HL-60 (cell line): ENCODE measurements at regions not wholly inside any gene's neighbourhood (a gene's known extent, or its start where the extent isn't known, plus 50 kb on each side); places are given as distances from the start of the nearest gene placed in this dataset.
A peak's percentile ranks its signal among the peaks of the same experiment; 100 is the strongest.

Experiments
- DNase-seq, 2 experiments: peaks; one replicate each; pipeline ENCODE4 v3.0.0-alpha.2; 2010 to 2020; ENCODE audit warnings: low read depth in 1 of 2, low spot score in 1 of 2
- H3K27ac ChIP-seq: fragments of 250-450 bp; sonication (Bioruptor Pico); replicated peaks from 2 replicates; pipeline ENCODE4 v1.5.1; 2020; ENCODE audit warnings: mild to moderate bottlenecking, moderate library complexity
- H3K27me3 ChIP-seq: fragments of 250-450 bp; sonication (Bioruptor Pico); 2 replicates; pipeline ENCODE4 v1.5.1; 2021; ENCODE audit warnings: mild to moderate bottlenecking, moderate library complexity; ENCODE audit not compliant: insufficient read depth, poor library complexity, severe bottlenecking
- H3K4me3 ChIP-seq: replicated peaks from 2 replicates; pipeline ENCODE4 v1.5.1; 2011; ENCODE audit warnings: mild to moderate bottlenecking, control low read depth, low read length; ENCODE audit not compliant: insufficient read depth
- CTCF ChIP-seq: IDR thresholded peaks from one replicate; pipeline ENCODE4 v1.5.1; 2011; ENCODE audit warnings: low read length, control low read depth, inconsistent platforms; ENCODE audit not compliant: insufficient read depth
- GABPA ChIP-seq: IDR thresholded peaks from 2 replicates; pipeline ENCODE4 v1.6.1; 2012; ENCODE audit warnings: low read depth
- POLR2AphosphoS5 ChIP-seq: IDR thresholded peaks from 2 replicates; pipeline ENCODE4 v1.6.1; 2012; ENCODE audit warnings: low read depth
- REST ChIP-seq: IDR thresholded peaks from 2 replicates; pipeline ENCODE4 v1.6.1; 2012; ENCODE audit warnings: low read depth; ENCODE audit not compliant: insufficient replicate concordance
- SPI1 ChIP-seq: IDR thresholded peaks from 2 replicates; pipeline ENCODE4 v1.6.1; 2012; ENCODE audit warnings: low read depth, mild to moderate bottlenecking, borderline replicate concordance

GRCh38 chr2:117273009-117273671 is 541.4 kb upstream of the DDX18 start:
- no peak overlapping the region for H3K27ac ChIP-seq
- no peak for DNase-seq
- H3K27me3 ChIP-seq, result no peaks in the 10 kb centered on the region
- TF ChIP-seq GABPA (no peak), POLR2AphosphoS5 (no peak), CTCF (no peak), SPI1 (no peak)
- no peak overlapping the region for H3K4me3 ChIP-seq

GRCh38 chr2:117293012-117293411 is 521.5 kb upstream of the DDX18 start:
- DNase-seq, result no peak
- Histone ChIP-seq H3K27ac (no peak overlapping the region), H3K4me3 (no peak overlapping the region), H3K27me3 (no peaks in the 10 kb centered on the region)
- no peak for TF ChIP-seq CTCF
- TF ChIP-seq GABPA, result no peak
- no peak for TF ChIP-seq SPI1
- no peak for TF ChIP-seq POLR2AphosphoS5

- Histone ChIP-seq H3K27me3 (no peaks in the 10 kb centered on the region), H3K4me3 (no peak overlapping the region), H3K27ac (no peak overlapping the region)
- no peak for DNase-seq
- no peak for TF ChIP-seq SPI1
These were observed 515.0 kb upstream of the DDX18 start for GRCh38 chr2:117299451-117299850.

- DNase-seq, result peak in 1 of 2 experiments; percentile 4
These were observed 505.4 kb upstream of the DDX18 start for GRCh38 chr2:117308861-117309770.

More at GRCh38 chr2:117308861-117309770, 505.4 kb upstream of the DDX18 start:
- Histone ChIP-seq H3K27me3 (no peaks in the 10 kb centered on the region), H3K27ac (no peak overlapping the region), H3K4me3 (no peak overlapping the region)
- TF ChIP-seq REST, result no peak
- TF ChIP-seq SPI1, result no peak
- no peak for TF ChIP-seq CTCF
- TF ChIP-seq GABPA, result no peak
- TF ChIP-seq POLR2AphosphoS5, result no peak
